A549 (cell line): ENCODE measurements at regions not wholly inside any gene's neighbourhood (a gene's known extent, or its start where the extent isn't known, plus 50 kb on each side); places are given as distances from the start of the nearest gene placed in this dataset.

ENCODE experiments used
- ATAC-seq, 2 experiments: fragments of 200-7000 bp in 1 of 2; fragments of >200 bp in 1 of 2; cut with Nextera tagmentation in 1 of 2; cut with Tn5 transposase in 1 of 2; 3 replicates each; pipeline versions ENCODE4 v1.8.0 to v1.9.1; 2018 to 2020; ENCODE audit warnings: mild to moderate bottlenecking in 1 of 2, moderate library complexity in 1 of 2
- CTCF ChIA-PET: fragments of 300-600 bp; sonication (Branson Sonifier 250); formaldehyde crosslinking; extraction: SDS; loops from one replicate; lab custom pipeline; 2021; ENCODE audit warnings: antibody characterized with exemption, inconsistent platforms; lab: Yijun Ruan, JAX
- POLR2A ChIA-PET: fragments of 350-600 bp; formaldehyde crosslinking; extraction: SDS; loops from one replicate; lab custom pipeline; 2021; ENCODE audit warnings: antibody characterized with exemption, inconsistent platforms; lab: Yijun Ruan, JAX
- DNase-seq, 2 experiments: peaks; one replicate each; pipeline versions ENCODE4 v3.0.0 to v3.0.0-alpha.2; 2011 to 2016; ENCODE audit warnings: low read depth in 1 of 2, low spot score in 1 of 2
- FAIRE-seq: peaks from 2 replicates; lab custom pipeline; 2011; peaks lifted over from hg19 to GRCh38; lab: Jason Lieb, UNC
- H3K27ac ChIP-seq, 2 experiments: fragments of >200 bp; sonication (Bioruptor Twin); formaldehyde crosslinking; 3 replicates each; pipeline ENCODE4 v1.5.1; 2016 to 2017
- H3K4me1 ChIP-seq: fragments of >200 bp; sonication (Bioruptor Twin); formaldehyde crosslinking; 3 replicates; pipeline ENCODE4 v1.6.1; 2016
- H3K4me2 ChIP-seq: fragments of >200 bp; sonication (Bioruptor Twin); formaldehyde crosslinking; 3 replicates; pipeline ENCODE4 v1.6.1; 2016
- H3K4me3 ChIP-seq: fragments of >200 bp; sonication (Bioruptor Twin); formaldehyde crosslinking; 3 replicates; pipeline ENCODE4 v1.5.1; 2016
- H3K9me3 ChIP-seq: fragments of >200 bp; sonication (Bioruptor Twin); formaldehyde crosslinking; 3 replicates; pipeline ENCODE4 v1.6.1; 2016
- BHLHE40 ChIP-seq: IDR thresholded peaks from 2 replicates; pipeline ENCODE4 v1.6.1; 2012; ENCODE audit warnings: low read depth, low read length, inconsistent platforms
- CHD2 ChIP-seq: fragments of 150-350 bp; IDR thresholded peaks from 2 replicates; pipeline ENCODE4 v1.6.1; 2014; ENCODE audit warnings: low read length; ENCODE audit not compliant: partially characterized antibody
- EHMT2 ChIP-seq: fragments of 200-600 bp; sonication (generic); IDR thresholded peaks from 2 replicates; pipeline ENCODE4 v1.6.1; 2016; ENCODE audit warnings: antibody characterized with exemption, low read depth, mild to moderate bottlenecking, moderate library complexity
- EP300 ChIP-seq, 2 experiments: fragments of >200 bp; sonication (Bioruptor Twin); formaldehyde crosslinking; IDR thresholded peaks; 2 replicates in 1 of 2; 3 replicates in 1 of 2; pipeline ENCODE4 v1.6.1; 2016 to 2017
- HEYL ChIP-seq: fragments of 250-450 bp; sonication (Bioruptor Pico); IDR thresholded peaks from 2 replicates; pipeline ENCODE4 v1.8.0; 2021; ENCODE audit warnings: mild to moderate bottlenecking, moderate library complexity
- HOXA7 ChIP-seq: fragments of 250-450 bp; sonication (Bioruptor Pico); IDR thresholded peaks from 2 replicates; pipeline ENCODE4 v1.5.0; 2020; ENCODE audit warnings: mild to moderate bottlenecking, moderate library complexity
- JUN ChIP-seq, 2 experiments: fragments of >200 bp; sonication (Bioruptor Twin); formaldehyde crosslinking; IDR thresholded peaks; 2 replicates in 1 of 2; 3 replicates in 1 of 2; pipeline ENCODE4 v1.6.1; 2016 to 2017
- MAFK ChIP-seq: fragments of 450-650 bp; IDR thresholded peaks from 2 replicates; pipeline ENCODE4 v1.6.1; 2014; ENCODE audit not compliant: partially characterized antibody
- MAZ ChIP-seq: fragments of 150-350 bp; IDR thresholded peaks from 2 replicates; pipeline ENCODE4 v1.6.1; 2014; ENCODE audit warnings: antibody characterized with exemption, low read depth, low read length, borderline replicate concordance
- MYC ChIP-seq: IDR thresholded peaks from 2 replicates; pipeline ENCODE4 v1.6.1; 2012; ENCODE audit warnings: mild to moderate bottlenecking, inconsistent platforms, low read length, improper control_type of control experiment, borderline replicate concordance
- NFE2L2 ChIP-seq: fragments of 150-350 bp; conservative IDR thresholded peaks from 2 replicates; pipeline ENCODE4 v1.6.1; 2014; ENCODE audit warnings: low read length
- NPAS2 ChIP-seq: fragments of 250-450 bp; sonication (Bioruptor Pico); IDR thresholded peaks from 2 replicates; pipeline ENCODE4 v1.8.0; 2022; ENCODE audit warnings: mild to moderate bottlenecking, moderate library complexity, borderline replicate concordance
- PHF8 ChIP-seq: fragments of 200-600 bp; sonication (generic); IDR thresholded peaks from 2 replicates; pipeline ENCODE4 v1.6.1; 2016; ENCODE audit warnings: low read depth, mild to moderate bottlenecking, antibody characterized with exemption, moderate library complexity, borderline replicate concordance
- RAD21 ChIP-seq, 2 experiments: fragments of >200 bp in 1 of 2; sonication (Bioruptor Twin) in 1 of 2; formaldehyde crosslinking in 1 of 2; IDR thresholded peaks in 1 of 2; conservative IDR thresholded peaks in 1 of 2; 2 replicates in 1 of 2; 3 replicates in 1 of 2; pipeline ENCODE4 v1.6.1; 2012 to 2018; ENCODE audit warnings: inconsistent platforms in 1 of 2
- RFX5 ChIP-seq: fragments of 450-650 bp; IDR thresholded peaks from 2 replicates; pipeline ENCODE4 v1.7.1; 2014; ENCODE audit warnings: antibody characterized with exemption, mild to moderate bottlenecking, moderate library complexity
- ZC3H11A ChIP-seq: fragments of 450-650 bp; IDR thresholded peaks from 2 replicates; pipeline ENCODE4 v1.6.1; 2014; ENCODE audit warnings: antibody characterized with exemption, mild to moderate bottlenecking
- ZNF302 ChIP-seq: fragments of 250-450 bp; sonication (Bioruptor Pico); IDR thresholded peaks from 2 replicates; pipeline ENCODE4 v1.9.0; 2021; ENCODE audit warnings: inconsistent platforms, mild to moderate bottlenecking, moderate library complexity
- WGBS: methylation state at CpG from one replicate; pipeline ENCODE4 v1.1.6; 2017; ENCODE audit errors: missing lambda C conversion rate; 5-methylcytosine and 5-hydroxymethylcytosine counted together
- TF ChIP-seq, protein P1 (sequence below): fragments of 200-600 bp; sonication (generic); IDR thresholded peaks from 2 replicates; pipeline ENCODE4 v1.6.1; 2016; ENCODE audit warnings: antibody characterized with exemption, mild to moderate bottlenecking, moderate library complexity
- TF ChIP-seq, protein P2 (sequence below): IDR thresholded peaks from 2 replicates; pipeline ENCODE4 v1.6.1; 2012
- TF ChIP-seq, protein P3 (sequence below): fragments of 150-350 bp; IDR thresholded peaks from 2 replicates; pipeline ENCODE4 v1.6.1; 2014; ENCODE audit warnings: low read depth, mild to moderate bottlenecking, low read length
- TF ChIP-seq, protein P4 (sequence below): IDR thresholded peaks from 2 replicates; pipeline ENCODE4 v1.6.1; 2012; ENCODE audit warnings: low read depth, borderline replicate concordance
- TF ChIP-seq, protein P5 (sequence below): fragments of 450-650 bp; IDR thresholded peaks from 2 replicates; pipeline ENCODE4 v1.6.1; 2014; ENCODE audit warnings: antibody characterized with exemption

DNA sequence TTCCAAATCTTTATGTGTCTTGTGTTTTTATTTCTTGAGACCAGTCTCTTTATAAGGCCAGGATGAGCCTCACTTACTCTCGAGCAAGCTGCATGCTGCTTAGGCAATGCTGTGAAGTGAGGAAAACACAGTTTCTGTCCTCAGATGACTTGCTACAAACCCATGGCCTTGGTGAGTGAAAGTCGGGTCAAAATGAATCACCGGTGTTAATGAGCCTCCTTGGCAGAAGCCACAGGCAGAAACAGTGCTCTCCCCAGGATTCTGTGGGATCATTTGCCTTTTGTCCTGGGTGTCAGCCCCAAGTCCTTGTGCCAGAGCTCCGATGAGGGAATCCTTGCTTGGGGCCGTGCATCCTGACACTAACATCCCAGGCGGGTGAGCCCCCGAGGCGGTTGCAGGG, 482.5 kb downstream of the QKI start (continued):
- TF ChIP-seq, protein P1, sequence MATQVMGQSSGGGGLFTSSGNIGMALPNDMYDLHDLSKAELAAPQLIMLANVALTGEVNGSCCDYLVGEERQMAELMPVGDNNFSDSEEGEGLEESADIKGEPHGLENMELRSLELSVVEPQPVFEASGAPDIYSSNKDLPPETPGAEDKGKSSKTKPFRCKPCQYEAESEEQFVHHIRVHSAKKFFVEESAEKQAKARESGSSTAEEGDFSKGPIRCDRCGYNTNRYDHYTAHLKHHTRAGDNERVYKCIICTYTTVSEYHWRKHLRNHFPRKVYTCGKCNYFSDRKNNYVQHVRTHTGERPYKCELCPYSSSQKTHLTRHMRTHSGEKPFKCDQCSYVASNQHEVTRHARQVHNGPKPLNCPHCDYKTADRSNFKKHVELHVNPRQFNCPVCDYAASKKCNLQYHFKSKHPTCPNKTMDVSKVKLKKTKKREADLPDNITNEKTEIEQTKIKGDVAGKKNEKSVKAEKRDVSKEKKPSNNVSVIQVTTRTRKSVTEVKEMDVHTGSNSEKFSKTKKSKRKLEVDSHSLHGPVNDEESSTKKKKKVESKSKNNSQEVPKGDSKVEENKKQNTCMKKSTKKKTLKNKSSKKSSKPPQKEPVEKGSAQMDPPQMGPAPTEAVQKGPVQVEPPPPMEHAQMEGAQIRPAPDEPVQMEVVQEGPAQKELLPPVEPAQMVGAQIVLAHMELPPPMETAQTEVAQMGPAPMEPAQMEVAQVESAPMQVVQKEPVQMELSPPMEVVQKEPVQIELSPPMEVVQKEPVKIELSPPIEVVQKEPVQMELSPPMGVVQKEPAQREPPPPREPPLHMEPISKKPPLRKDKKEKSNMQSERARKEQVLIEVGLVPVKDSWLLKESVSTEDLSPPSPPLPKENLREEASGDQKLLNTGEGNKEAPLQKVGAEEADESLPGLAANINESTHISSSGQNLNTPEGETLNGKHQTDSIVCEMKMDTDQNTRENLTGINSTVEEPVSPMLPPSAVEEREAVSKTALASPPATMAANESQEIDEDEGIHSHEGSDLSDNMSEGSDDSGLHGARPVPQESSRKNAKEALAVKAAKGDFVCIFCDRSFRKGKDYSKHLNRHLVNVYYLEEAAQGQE: no peak
- TF ChIP-seq ZC3H11A: no peak
- TF ChIP-seq MYC: no peak
- no peak for TF ChIP-seq ZNF302 (CRISPR knock-in tag)
- no peak for TF ChIP-seq CHD2

DNA sequence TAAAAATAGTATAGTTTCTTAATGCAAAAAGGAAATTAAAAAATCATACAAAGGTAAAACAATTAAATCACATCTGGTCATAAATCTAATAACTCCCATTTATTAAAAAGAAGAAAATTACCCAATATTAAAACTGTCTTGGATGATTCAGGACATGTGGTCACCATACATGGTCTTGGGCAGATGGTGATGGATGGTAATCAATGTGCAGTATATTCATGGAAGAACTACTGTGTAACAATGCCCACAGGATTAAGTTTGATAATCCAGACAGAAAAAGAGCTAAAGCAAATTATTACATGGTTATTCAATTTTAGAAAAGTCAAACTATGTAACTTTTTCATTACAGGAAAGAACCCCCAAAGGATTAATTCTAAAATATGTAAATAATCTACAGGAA, 480.6 kb downstream of the QKI start:
- no peak for ATAC-seq
- ChIA-PET POLR2A (no interaction called here), CTCF (no interaction called here)
- H3K9me3 ChIP-seq: no peaks in the 10 kb centered on the region
- no peak for DNase-seq
- no peak overlapping the region for H3K27ac ChIP-seq
- no peaks in the 10 kb centered on the region for H3K4me1 ChIP-seq
- no peak overlapping the region for H3K4me3 ChIP-seq
- H3K4me2 ChIP-seq: no peak overlapping the region
- FAIRE-seq: no peak
- TF ChIP-seq RAD21 (conservative IDR thresholded peaks at IDR 0.05 in 1 of 2, IDR thresholded peaks at IDR 0.05 in 1 of 2): no peak
- no peak for TF ChIP-seq NPAS2
- TF ChIP-seq EP300 (IDR thresholded peaks at IDR 0.05): no peak
- no peak for TF ChIP-seq MAZ
- no peak for TF ChIP-seq JUN (IDR thresholded peaks at IDR 0.05)
- TF ChIP-seq NFE2L2: no peak
- TF ChIP-seq, protein P2, sequence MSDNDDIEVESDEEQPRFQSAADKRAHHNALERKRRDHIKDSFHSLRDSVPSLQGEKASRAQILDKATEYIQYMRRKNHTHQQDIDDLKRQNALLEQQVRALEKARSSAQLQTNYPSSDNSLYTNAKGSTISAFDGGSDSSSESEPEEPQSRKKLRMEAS: no peak
- TF ChIP-seq, all 56 proteins: peak for 0

DNA sequence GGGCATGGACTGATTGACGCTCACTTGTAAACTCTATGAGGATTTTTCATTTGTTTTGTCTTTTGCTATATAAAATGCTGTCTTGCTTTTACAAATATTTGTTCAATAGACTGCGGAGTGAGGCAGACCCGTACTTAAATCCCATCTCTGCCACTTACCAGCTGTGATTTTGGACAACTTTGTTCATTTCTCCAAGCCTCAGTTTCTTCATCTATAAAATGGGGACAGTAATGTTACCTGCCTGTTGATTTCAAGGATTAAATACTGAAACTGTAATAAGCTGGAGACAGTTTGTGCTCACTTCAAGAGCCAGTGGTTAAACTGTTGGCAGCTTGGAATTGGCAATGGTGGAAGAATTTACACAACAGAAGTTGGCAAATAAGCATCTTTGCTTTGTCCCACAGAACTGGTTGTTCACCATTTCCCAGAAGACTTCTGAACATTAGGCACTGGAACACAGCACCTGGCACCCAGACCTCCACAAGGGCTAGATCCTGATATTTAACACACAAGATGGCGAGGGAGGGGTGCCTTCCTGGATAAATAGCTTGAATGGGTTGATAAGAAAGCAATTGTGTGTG, 479.2 kb downstream of the QKI start:
- POLR2A ChIA-PET: no interaction called here
- Histone ChIP-seq H3K9me3 (no peaks in the 10 kb centered on the region), H3K27ac (no peak overlapping the region), H3K4me2 (no peak overlapping the region), H3K4me1 (no peaks in the 10 kb centered on the region), H3K4me3 (no peak overlapping the region)
- WGBS: 30% methylated on average over 4 of the region's 4 CpGs
- FAIRE-seq (no peak), DNase-seq (no peak), ATAC-seq (no peak)
- CTCF ChIA-PET: no interaction called here
- TF ChIP-seq MAFK (no peak), EP300 (IDR thresholded peaks at IDR 0.05) (no peak), HOXA7 (CRISPR knock-in tag) (no peak), CHD2 (no peak), EHMT2 (no peak), RFX5 (no peak), RAD21 (conservative IDR thresholded peaks at IDR 0.05 in 1 of 2, IDR thresholded peaks at IDR 0.05 in 1 of 2) (no peak), PHF8 (no peak), HEYL (CRISPR knock-in tag) (no peak), BHLHE40 (no peak)
- TF ChIP-seq, protein P3, sequence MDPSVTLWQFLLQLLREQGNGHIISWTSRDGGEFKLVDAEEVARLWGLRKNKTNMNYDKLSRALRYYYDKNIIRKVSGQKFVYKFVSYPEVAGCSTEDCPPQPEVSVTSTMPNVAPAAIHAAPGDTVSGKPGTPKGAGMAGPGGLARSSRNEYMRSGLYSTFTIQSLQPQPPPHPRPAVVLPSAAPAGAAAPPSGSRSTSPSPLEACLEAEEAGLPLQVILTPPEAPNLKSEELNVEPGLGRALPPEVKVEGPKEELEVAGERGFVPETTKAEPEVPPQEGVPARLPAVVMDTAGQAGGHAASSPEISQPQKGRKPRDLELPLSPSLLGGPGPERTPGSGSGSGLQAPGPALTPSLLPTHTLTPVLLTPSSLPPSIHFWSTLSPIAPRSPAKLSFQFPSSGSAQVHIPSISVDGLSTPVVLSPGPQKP: no peak
- TF ChIP-seq, protein P4, sequence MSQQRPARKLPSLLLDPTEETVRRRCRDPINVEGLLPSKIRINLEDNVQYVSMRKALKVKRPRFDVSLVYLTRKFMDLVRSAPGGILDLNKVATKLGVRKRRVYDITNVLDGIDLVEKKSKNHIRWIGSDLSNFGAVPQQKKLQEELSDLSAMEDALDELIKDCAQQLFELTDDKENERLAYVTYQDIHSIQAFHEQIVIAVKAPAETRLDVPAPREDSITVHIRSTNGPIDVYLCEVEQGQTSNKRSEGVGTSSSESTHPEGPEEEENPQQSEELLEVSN: no peak
- TF ChIP-seq, protein P5, sequence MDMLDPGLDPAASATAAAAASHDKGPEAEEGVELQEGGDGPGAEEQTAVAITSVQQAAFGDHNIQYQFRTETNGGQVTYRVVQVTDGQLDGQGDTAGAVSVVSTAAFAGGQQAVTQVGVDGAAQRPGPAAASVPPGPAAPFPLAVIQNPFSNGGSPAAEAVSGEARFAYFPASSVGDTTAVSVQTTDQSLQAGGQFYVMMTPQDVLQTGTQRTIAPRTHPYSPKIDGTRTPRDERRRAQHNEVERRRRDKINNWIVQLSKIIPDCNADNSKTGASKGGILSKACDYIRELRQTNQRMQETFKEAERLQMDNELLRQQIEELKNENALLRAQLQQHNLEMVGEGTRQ: no peak
- TF ChIP-seq, protein P2: no peak
